ENCODE measurements at regions not wholly inside any gene's neighbourhood (a gene's known extent, or its start where the extent isn't known, plus 50 kb on each side); places are given as distances from the start of the nearest gene placed in this dataset.

DNA sequence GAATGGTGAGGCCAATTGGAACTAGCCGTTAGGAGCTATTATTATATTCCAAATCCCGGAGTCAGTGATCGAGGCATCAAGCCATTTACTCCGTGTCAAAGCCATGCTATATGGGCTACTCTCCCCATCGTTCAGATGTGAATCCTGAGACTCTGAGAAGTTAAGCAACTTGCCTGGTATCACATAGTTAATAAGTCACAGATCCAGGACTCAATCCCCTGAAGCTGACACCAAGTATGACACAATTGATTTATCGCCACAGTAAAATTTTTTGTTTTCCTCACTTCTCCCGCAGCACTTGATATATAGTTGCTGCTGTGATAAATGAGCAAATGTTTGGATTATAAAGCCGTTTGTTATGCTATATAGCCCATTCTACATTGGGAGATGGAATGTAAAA, 50.8 kb upstream of the TSHZ2 start:
- no peak for DNase-seq (ENCODE audit: low read depth in 2 of 2)

DNA sequence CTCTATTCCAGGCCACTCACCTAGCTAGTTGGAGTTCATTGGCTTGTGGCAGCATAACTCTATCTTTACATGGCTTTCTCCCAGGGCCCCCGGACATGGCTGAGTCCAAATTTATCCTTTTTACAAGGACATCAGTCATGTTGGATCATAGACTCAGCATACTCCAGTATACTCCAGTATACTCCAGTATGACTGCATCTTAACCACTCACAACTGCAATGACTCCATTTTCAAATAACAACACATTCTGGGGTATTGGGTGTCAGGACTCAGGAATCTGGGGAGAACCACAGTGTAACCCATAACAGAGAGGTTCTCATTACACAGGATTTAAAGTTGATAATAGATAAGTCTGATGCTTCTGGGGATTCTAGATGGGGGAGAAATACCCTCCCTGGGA, 53.8 kb upstream of the TSHZ2 start:
- DNase-seq (ENCODE audit: low read depth in 2 of 2) = no peak

- no peak for DNase-seq (ENCODE audit: low read depth in 2 of 2)
These were observed 56.6 kb upstream of the TSHZ2 start for GRCh38 chr20:52915564-52915963.

GRCh38 chr20:52914870-52915269, 57.3 kb upstream of the TSHZ2 start:
- no peak for DNase-seq (ENCODE audit: low read depth in 2 of 2)

GRCh38 chr20:52913650-52914387, 58.3 kb upstream of the TSHZ2 start:
- no peak for DNase-seq (ENCODE audit: low read depth in 2 of 2)

- no peak for DNase-seq (ENCODE audit: low read depth in 2 of 2)
These were observed 66.7 kb upstream of the TSHZ2 start for GRCh38 chr20:52905241-52905994.

DNA sequence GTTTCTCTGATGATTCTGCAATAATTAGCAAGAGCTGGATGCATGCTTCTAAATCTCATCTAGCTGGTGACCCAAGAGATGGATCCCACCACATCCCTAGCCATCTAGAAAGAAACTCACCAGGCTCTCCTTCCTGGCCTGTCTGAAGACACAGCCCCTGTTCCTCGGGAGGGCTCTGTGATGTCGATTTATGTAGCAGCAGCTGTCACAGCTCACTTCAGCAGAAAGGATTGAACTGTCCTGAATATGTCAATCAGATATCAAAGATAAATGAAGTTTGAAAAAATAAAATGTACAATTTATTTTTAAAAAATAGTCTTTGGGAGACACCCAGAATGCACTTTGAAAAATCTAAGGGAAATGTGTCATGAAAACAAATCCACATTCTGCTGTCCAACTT, 67.3 kb upstream of the TSHZ2 start:
- DNase-seq (ENCODE audit: low read depth in 2 of 2) = no peak

DNA sequence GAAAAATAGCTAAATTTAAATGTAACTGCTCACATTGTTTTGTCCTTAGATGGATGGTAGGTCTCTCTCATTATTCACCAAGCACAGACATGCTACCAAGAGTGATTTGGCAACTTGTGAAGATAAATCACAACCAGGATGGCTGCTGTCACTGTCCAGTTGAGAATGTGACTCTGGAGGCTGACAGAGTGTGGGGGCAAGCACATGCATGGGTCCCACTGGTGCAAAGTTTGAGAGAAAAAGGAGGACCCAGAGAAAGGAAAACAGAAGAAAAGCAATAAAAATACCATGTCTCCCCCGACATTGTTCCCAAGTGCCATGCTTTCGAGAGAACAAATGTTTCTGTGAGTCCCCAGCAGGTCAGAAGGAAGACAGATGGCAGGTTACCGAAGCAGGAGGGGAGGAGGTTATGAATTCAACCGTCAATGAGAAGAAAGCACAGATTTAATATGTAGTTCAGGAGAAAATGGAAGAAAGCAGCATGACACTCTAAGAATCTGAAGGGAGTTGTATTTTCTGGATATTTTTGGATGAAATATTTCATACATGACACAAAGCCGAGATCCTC, 73.0 kb upstream of the TSHZ2 start:
- no peak for DNase-seq (ENCODE audit: low read depth in 2 of 2)

DNA sequence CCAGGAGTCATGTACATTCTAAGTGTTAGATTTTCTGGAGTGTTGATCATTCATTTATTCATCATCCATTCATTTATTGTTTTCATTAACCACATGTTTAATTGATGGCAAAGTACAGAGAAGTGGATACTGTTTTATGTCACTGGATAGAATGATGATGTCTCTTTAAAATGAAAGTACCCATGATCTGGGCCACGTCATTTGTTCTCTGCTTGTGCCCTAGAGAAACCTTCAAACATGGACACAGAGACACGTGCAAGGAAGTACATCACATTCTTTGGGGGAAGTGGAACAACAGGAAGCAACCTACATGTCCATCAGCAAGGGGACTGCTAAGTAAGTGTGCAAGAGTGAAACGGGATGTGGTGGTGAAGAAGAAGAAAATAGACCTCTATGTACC, 75.8 kb upstream of the TSHZ2 start:
- no peak for DNase-seq (ENCODE audit: low read depth in 2 of 2)

- DNase-seq (ENCODE audit: low read depth in 2 of 2) = no peak
These were observed 76.5 kb upstream of the TSHZ2 start for GRCh38 chr20:52895701-52896100.

GRCh38 chr20:52895235-52895634, 76.9 kb upstream of the TSHZ2 start:
- no peak for DNase-seq (ENCODE audit: low read depth in 2 of 2)

DNA sequence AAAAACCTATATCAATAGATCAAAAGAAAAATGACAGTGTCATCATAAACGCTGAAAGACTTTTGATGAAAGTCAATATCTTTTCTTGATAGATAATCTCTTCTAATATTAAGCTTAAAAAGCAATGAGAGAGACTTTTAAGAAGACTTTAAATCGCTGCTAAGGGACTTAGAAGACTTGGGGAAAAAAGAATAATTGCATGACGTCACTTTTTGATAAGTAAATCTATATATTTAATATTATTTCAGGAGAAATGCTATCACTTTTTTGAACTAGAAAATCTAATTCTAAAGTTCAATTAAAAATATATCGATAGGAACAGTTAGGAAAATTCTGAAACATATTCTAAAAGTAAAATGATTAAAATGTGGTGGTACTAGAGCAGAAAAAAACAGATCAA, 78.7 kb upstream of the TSHZ2 start:
- no peak for DNase-seq (ENCODE audit: low read depth in 2 of 2)

DNA sequence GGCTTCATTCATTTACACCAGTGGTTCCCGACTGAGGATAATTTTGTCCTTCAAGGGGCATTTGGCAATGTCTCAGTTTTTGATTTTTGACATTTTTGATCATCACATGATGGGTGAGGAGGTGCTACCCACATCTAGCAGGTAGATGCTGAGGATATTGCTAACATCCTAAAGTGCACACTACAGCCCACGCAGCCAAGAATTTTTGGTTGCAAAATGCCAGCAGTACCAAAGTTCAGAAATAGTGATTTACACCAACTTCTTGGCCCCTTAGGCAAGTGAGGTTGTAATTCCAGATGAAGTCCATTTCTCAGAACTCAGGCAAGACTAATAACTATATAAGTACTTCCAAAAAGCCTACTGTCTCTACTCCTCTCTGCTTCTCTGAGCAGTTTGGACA, 80.1 kb upstream of the TSHZ2 start:
- no peak for DNase-seq (ENCODE audit: low read depth in 2 of 2)

GRCh38 chr20:52890130-52890529, 82.0 kb upstream of the TSHZ2 start:
- DNase-seq (ENCODE audit: low read depth in 2 of 2) = no peak

- no peak for DNase-seq (ENCODE audit: low read depth in 2 of 2)
These were observed 82.9 kb upstream of the TSHZ2 start for GRCh38 chr20:52889225-52889624.

GRCh38 chr20:52888096-52888495, 84.1 kb upstream of the TSHZ2 start:
- DNase-seq (ENCODE audit: low read depth in 2 of 2) = no peak

DNA sequence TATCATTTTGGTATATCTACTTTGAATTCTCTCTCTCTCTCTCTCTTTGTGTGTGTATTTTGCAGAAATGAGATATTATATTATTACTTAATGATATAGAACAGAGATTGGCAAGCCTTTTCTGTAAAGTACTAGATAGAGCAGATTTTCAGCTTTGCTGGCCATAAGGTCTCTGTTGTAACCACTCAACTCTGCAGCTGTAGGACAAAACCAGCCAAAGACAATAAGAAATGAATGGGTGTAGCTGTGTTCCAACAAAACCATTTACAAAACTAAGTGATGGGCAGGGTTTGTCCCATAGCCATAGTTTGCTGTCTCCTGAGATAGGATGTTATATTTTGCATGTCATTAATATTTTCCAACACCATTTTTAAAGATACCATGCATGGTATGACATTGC, 91.2 kb upstream of the TSHZ2 start:
- DNase-seq (ENCODE audit: low read depth in 2 of 2) = no peak

DNA sequence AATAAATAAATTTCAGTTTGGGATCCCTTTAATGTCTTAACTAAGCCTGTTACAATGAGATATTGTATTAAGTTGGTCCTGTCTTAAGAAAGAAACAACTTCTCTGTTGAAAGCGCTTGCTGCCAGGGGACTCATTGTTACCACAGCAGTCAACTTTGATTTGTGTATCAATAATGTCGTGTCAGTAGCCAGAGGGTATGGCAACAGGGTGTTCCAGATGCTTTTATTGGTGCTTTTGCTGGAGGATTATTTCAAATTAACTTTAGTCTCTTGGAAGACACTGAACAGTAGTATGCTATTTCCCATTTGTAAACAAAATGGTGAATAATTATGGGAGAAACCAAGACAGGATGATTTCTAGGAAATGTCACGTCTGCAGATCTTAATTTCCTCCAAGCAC, 91.9 kb upstream of the TSHZ2 start:
- DNase-seq (ENCODE audit: low read depth in 2 of 2) = no peak

DNA sequence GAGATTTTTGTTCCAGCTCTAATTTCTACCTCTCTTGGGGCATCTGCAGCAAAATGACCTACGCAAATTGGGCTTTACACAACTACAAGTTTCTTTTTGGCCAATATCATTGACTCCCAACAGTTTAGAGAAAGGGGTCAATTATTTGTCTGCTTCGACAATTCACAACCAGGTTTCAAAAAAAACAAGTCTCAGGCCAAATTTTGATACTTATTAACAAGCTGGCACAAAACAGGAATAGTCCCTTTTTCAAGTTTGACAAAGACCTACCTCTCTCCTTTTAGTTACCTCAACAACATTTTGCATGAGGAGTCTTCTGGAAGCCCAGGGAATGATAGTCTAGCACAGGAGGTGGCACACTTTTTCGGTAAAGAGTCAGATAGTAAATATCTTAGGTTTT, 97.9 kb upstream of the TSHZ2 start:
- no peak for DNase-seq (ENCODE audit: low read depth in 2 of 2)

DNA sequence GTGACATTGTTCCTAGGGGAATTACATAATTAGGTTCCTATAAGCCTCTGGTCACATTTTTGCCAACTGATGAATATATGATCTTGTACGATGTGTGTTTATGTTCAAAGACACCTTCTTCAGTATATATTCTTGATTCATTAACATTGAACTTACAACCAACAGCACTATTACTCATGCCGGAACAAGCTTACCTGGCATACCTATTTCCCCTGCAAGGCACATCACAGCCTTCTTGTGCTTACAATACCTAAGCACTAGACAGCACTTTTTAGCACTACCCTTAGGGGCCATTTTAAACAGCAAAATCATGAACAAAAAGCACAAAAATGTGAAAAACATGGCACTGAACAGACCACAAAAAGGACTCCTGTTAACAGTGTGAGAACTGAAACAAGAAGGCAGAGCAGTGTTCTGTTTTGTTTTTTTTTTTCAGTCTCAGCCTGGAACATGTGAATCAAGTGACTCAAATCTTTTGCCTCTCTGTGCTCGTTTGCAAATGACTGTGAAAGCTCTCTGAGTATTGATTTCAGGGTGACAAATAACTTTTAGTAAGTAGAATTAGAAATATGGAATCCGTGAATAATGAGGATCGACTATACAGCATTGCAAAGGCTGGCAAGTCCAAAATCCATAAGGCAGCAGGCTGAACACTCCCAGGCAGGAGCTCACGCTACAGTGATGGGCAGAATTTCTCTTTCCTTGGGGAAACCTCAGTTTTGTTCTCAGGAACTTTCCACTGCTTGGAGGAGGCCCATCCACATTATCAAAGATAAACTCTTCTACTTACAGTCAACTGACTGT, 102.3 kb upstream of the TSHZ2 start:
- DNase-seq (ENCODE audit: low read depth in 2 of 2) = no peak

DNA sequence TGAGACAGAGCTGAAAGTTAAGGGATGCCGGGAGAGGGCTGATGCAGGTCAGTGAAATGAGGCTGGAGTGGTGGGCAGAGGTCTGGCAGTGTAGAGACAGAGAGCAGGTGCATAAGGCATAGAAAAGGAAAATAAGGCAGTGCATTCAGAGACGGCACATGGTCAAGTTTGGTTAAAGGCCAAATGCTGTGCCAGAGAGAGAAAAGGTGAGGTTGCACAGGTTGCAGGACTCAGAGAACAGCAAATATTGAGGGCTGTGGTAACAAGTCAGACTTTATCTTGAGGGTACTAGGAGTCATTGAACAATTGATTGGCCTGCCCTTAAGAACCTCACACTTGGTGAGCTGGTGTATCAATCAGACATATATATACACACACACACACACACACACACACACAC, 102.9 kb upstream of the TSHZ2 start:
- DNase-seq (ENCODE audit: low read depth in 2 of 2) = no peak

DNA sequence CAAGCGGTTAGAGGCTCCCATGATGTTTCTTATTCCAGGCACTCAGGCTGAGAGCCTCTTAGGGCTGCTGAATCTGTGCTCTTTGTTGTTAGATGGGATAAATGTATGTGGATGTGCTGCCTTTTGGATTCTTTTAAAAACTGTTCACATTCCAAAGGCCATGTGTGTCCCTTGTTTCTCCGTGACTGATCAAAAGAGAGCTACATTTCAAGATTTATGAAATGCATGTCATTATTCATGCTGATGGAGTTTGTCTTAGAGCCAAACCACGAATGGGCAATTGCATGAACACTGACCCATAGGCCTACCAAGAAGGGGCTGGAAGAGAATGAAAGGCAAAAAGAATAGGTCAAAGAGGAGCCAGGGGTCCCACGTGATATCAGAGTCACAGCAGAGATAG, 104.9 kb upstream of the TSHZ2 start:
- DNase-seq (ENCODE audit: low read depth in 2 of 2) = no peak

All from stimulated activated CD4-positive, alpha-beta T cell treated with anti-CD3 and anti-CD28 coated beads, Interleukin-1b, Interleukin-23, amount 100 ng/mL, for 4 hours (primary cell).